ENCODE measurements at regions not wholly inside any gene's neighbourhood (a gene's known extent, or its start where the extent isn't known, plus 50 kb on each side); places are given as distances from the start of the nearest gene placed in this dataset.

DNA sequence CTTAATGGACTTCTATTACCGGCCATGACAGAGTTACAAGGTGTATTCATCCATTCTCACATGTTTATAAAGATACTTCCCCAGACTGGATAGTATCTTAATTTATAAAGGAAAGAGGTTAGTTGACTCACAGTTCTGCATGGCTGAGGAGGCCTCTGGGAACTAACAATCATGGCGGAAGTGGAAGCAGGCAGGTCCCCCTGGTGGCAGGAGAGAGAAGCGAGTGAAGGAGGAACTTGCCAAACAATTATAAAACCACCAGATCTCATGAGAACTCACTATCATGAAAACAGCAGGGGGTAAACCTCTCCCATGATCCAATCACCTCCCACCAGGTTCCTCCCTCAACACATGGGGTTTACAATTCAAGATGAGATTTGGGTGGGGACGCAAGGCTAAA, 170.0 kb upstream of the PDGFD start:
- peak; percentile 5 for DNase-seq (ENCODE audit: low spot score)

DNA sequence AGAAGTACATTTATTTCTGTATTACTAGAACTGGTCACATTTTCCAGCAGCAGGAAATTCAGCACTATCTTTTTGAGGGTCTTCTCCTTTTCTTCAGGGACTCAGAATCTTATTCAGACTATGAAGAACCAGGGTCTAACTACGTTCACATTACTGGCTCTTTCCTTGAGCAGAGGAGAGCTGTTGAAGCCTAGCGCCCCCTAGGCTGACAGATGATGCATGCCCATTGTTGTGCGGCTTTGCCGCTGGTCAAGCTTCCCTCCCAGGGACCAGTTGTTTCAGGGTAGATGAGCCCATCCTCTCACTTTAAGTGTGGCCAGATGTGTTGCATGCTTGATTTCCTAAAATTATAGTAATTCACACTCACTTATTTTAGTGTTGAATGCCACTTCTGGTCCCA, 168.2 kb upstream of the PDGFD start:
- DNase-seq (ENCODE audit: low spot score), result peak; percentile 19

- DNase-seq (ENCODE audit: low spot score), result no peak
These were observed 165.2 kb upstream of the PDGFD start for GRCh38 chr11:104329078-104329665.

- no peak for DNase-seq (ENCODE audit: low spot score)
These were observed 164.6 kb upstream of the PDGFD start for GRCh38 chr11:104328512-104328907.

DNA sequence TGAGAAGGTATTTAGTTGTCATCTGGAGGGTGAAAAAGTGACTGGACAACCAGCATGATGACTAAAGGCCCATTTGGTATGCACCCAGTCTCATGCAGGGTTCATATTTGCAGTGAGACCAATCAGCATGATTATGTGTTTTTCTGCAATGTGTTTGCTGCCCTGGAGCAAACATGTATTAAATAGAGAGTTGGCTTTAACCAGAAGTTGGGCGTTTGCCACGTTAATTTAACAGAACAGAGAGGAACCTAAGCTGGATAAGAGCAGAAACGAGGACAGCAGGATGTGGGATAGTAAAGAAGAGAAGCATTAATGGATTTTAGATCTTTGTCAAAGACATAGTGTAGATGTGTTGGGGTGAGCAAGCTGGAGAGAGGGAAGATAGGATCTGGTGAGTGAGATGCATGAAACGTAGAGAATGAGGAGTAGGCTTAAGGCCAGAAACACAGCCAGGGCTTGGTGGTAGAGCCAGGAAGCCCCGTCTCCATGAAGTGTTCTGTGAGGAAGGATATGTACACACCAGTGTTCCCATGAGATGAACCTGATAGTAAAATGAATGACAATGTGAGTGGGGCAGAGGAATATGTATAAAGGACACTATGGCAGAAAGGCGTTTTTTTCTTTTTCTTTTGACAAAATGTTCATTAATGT, 164.0 kb upstream of the PDGFD start:
- DNase-seq (ENCODE audit: low spot score), result no peak

DNA sequence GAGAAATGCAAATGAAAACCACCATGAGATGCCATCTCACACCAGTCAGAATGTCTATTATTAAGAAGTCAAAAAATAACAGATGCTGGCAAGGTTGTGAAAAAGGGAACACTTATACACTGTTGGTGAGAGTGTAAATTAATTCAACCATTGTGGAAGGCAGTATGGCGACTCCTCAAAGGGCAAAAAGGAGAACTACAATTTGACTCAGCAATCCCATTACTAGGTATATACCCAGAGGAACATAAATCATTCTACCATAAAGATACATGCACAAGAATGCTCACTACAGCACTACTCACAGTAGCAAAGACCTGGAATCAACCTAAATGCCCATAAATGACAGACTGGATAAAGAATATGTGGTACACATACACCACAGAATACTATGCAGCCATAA, 161.1 kb upstream of the PDGFD start:
- DNase-seq (ENCODE audit: low spot score), result no peak

DNA sequence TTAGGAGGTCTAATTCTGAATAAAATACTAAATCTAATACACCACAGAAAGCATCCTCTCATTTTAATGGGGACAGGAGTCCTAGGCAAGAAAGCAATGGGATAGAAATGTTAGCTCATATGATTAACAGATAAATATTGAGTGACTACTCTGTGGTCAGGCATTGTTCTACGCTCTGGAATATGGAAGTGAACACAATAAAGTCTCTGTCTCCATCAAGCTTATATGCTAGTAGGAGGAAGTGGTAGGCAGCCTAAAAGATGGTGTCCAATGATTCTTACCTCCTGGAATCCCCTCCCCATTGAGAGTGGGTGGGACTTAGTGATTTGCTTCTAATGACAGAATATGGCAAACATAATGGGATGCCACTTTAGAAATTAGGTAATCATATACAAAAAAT, 160.3 kb upstream of the PDGFD start:
- no peak for DNase-seq (ENCODE audit: low spot score)

DNA sequence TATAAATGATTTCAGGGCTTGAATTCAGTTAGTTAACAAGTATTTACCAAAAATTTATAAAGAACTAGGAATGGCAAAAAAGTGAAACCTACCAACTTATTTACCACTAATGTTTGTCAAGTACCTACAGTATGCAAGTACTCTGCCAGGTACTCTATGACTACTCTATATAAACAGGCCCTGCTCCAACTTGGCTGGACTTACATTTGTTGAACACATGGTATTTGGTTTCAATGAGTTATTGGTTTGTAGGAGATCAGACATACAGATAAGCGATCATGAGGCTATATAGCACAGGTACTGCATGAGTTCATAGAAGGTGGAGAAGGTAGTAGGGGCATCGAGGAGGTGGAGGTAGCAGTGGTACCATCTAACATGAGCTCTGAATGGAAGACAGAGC, 159.9 kb upstream of the PDGFD start:
- DNase-seq (ENCODE audit: low spot score), result no peak

GRCh38 chr11:104322696-104323095, 158.7 kb upstream of the PDGFD start:
- DNase-seq (ENCODE audit: low spot score), result no peak

- DNase-seq (ENCODE audit: low spot score), result no peak
These were observed 157.0 kb upstream of the PDGFD start for GRCh38 chr11:104320956-104321355.

DNA sequence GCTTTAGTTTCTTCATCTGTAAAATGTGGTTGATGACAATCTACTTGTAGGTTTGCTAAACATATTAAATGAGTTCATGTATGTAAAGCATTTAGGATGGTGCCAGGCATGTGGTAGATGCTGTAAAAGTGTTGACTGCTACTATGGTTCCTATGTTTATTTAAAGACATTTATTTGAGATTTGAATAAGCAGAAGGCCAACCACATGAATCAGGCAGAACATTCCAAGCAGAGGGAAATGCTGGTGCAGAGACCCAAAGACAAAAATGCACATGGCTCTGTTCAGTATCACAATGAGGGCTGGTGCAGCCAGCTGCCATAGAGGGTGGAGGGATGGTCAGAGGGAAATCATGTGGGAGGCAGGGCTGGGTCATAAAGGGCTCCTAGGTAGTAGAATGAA, 156.2 kb upstream of the PDGFD start:
- no peak for DNase-seq (ENCODE audit: low spot score)

DNA sequence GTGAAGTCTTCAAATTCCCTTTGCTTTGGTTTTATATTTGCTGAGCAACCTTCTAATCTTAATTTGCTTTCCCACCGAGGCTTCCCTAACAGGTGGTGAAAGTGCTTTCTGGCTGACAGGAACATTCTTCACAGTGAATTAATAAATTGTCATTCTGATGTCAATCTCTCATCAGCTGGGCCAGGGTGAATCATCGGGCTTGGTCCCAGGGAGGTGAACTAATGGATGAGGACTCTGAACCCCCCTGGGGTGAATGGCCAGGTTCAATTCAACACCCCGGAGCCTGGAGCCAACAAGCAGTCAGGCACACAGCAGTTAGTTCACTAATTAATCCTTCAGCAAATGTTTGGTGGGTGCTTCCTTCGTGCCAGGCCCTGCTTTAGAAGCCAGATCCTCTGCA, 155.4 kb upstream of the PDGFD start:
- DNase-seq (ENCODE audit: low spot score), result no peak

DNA sequence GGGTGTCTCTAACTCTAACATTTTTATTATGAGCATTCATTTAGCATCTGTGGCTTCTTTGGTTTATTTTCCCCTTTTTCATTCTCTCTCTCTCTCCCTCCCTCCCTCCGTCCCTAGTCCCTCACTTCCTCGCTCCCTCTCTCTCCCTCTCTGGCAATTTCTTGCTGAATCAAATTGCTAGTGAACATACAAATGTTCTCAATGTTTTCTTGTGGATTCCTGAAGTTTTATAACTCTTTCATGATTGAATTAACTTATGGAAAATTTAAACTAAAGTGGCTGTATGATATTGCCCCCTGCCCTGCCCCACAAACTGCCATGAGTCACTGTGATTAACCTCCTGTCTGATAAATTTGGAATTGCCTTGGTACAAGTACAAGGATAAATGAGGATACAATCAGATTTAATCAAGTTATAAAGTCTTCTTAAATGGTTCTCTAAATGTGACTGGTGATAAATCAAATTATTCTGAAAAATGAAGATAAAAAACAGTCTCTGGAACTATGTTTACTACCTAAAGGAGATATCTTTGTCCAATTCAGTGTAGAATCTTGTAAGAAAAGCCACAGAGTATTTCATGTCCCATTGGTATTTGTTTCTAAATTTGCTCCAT, 143.0 kb upstream of the PDGFD start:
- DNase-seq (ENCODE audit: low spot score), result no peak

- DNase-seq (ENCODE audit: low spot score), result no peak
These were observed 137.8 kb upstream of the PDGFD start for GRCh38 chr11:104301776-104302175.

- DNase-seq (ENCODE audit: low spot score), result no peak
These were observed 127.7 kb upstream of the PDGFD start for GRCh38 chr11:104291646-104292045.

GRCh38 chr11:104286129-104286528, 122.2 kb upstream of the PDGFD start:
- DNase-seq (ENCODE audit: low spot score), result no peak

GRCh38 chr11:104279587-104279986, 115.6 kb upstream of the PDGFD start:
- DNase-seq (ENCODE audit: low spot score), result no peak

DNA sequence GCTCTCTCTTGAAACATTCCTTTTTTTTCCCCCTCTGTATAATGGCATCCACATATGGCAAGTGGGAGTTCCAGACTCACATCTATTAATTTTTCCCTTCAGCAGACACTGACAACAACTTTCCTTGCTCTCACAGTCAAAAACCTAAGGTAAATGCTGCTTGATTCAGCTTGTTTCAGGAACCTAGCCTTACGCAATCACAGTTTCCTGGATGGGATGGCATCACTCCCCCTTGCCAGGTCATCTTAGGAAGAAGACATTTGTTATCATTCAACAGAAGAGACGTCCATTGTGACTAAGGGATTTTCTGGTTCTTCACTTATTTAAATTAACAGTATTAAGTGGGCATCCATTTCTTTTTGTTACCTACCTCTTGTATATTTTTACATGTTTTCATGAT, 112.0 kb upstream of the PDGFD start:
- no peak for DNase-seq (ENCODE audit: low spot score)

DNA sequence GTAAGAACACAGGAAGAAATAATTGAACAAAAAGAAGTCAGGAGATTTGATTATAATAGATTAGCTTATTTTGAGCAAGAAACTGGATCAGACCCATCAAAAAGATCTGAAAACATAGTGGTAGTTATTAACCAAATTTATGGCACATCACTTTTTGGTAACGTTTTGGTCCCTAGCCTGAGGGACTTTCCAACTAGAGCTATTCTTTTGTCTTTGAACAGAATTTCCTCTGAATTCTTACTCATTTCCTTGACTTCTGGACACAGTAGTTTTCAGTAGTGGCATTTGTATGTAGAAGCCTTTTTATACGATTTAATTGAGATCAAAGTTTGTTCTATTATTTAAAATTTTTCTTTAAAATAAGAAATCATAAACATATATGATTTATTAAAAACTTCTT, 96.5 kb upstream of the PDGFD start:
- DNase-seq (ENCODE audit: low spot score), result no peak

DNA sequence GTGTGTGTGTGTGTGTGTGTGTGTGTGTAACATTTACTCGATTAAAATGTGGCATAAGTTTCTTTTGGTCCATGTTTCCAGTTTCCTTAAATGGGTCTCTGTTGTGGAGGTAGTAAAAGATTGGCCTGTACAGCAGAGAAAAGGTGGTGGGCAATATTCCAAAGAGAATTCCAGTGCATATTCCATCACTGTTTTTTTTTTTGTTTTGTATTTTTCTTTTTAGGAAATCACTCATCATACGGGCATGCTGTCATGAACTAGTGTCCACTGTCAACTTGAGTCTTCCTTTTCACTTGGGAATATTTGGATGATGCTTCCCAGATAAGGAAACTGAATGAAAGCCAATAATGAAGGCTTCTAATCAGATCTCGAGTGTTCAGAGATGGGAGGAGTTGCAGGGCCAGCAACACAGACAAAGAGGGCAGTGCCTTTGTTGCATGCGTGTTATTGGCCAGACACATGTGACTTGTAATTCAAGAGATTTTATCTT, 95.2 kb upstream of the PDGFD start:
- no peak for DNase-seq (ENCODE audit: low spot score)

GRCh38 chr11:104256525-104256924, 92.6 kb upstream of the PDGFD start:
- DNase-seq (ENCODE audit: low spot score), result no peak

DNA sequence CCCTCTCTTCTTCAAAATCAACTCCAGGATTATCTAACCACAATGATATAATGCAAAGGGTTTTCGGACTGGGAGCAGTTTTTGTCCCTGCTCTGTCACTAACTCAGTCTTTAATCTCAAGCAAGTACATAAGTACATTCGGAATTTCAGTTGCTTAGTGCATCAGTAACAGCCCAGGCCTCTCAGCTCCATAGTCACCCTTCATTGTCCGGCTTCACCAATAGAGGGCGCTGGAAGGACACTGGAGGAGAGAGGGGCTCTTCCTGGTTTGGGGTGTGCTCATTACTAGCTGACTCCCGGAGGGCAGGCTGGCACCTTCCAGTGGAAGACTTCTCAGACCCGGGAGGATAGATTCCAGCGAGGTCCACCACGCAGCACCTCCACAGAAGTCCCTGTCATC, 90.4 kb upstream of the PDGFD start:
- peak; percentile 65 for DNase-seq (ENCODE audit: low spot score)

GRCh38 chr11:104246590-104246989, 82.6 kb upstream of the PDGFD start:
- no peak for DNase-seq (ENCODE audit: low spot score)

DNA sequence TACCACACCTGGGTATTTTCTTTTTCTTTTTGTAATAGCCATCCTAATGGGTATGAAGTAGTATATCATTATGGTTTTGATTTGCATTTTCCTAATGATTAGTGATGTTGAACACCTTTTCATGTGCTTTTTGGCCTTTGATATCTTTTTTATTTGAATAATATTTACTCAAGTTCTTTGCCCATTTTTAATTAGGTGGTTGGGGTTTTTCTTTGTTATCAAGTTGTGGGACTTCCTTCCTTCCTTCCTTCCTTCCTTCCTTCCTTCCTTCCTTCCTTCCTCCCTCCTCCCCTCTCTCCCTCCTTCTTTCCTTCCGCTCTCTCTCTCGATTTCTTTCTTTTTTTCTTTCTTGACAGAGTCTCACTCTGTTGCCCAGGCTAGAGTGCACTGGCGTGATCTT, 75.0 kb upstream of the PDGFD start:
- no peak for DNase-seq (ENCODE audit: low spot score)
